A673 (cell line): ENCODE measurements at regions not wholly inside any gene's neighbourhood (a gene's known extent, or its start where the extent isn't known, plus 50 kb on each side); places are given as distances from the start of the nearest gene placed in this dataset.

Experiments
- BruUV-seq: library from RNA; stranded (reverse); fragments of 400-500 nt; replicated peaks from 2 replicates; lab custom pipeline; 2021; lab: Mats Ljungman, UMichigan
- CTCF ChIA-PET: fragments of 300-600 bp; sonication (Branson Sonifier 250); formaldehyde crosslinking; loops from one replicate; lab custom pipeline; 2022; ENCODE audit warnings: antibody characterized with exemption; lab: Charles Lee
- POLR2A ChIA-PET: fragments of 300-600 bp; sonication (Branson Sonifier 250); formaldehyde crosslinking; loops from one replicate; lab custom pipeline; 2022; ENCODE audit warnings: antibody characterized with exemption; ENCODE audit not compliant: low non-redundant PET; lab: Charles Lee
- DNase-seq: peaks from one replicate; pipeline ENCODE4 v3.0.0-alpha.2; 2015; ENCODE audit warnings: low spot score
- H3K27ac ChIP-seq: fragments of 200-600 bp; sonication (generic); 2 replicates; pipeline ENCODE4 v1.5.1; 2016; ENCODE audit warnings: mixed run types, low read depth, mild to moderate bottlenecking, mixed read lengths, antibody characterized with exemption, low read length; ENCODE audit not compliant: poor library complexity, severe bottlenecking
- H3K27me3 ChIP-seq: fragments of 200-600 bp; sonication (generic); replicated peaks from 2 replicates; pipeline ENCODE4 v1.6.1; 2017; ENCODE audit warnings: mixed run types, low read depth, mild to moderate bottlenecking, mixed read lengths, antibody characterized with exemption, low read length; ENCODE audit not compliant: insufficient read depth, poor library complexity
- H3K36me3 ChIP-seq: fragments of 200-600 bp; sonication (generic); 2 replicates; pipeline ENCODE4 v1.6.1; 2016; ENCODE audit warnings: mixed run types, mild to moderate bottlenecking, mixed read lengths, antibody characterized with exemption, low read length; ENCODE audit not compliant: insufficient read depth, poor library complexity, severe bottlenecking
- H3K4me1 ChIP-seq: fragments of 200-600 bp; sonication (generic); 2 replicates; pipeline ENCODE4 v1.6.1; 2017; ENCODE audit warnings: mixed run types, mild to moderate bottlenecking, mixed read lengths, antibody characterized with exemption, low read length; ENCODE audit not compliant: insufficient read depth, poor library complexity, severe bottlenecking
- H3K4me3 ChIP-seq: fragments of 200-600 bp; sonication (generic); 2 replicates; pipeline ENCODE4 v1.5.1; 2016; ENCODE audit warnings: low read depth, mixed run types, mild to moderate bottlenecking, mixed read lengths, low read length; ENCODE audit not compliant: poor library complexity, severe bottlenecking
- H3K9me3 ChIP-seq: fragments of 200-600 bp; sonication (generic); 2 replicates; pipeline ENCODE4 v1.6.1; 2016; ENCODE audit warnings: mixed run types, low read depth, mild to moderate bottlenecking, mixed read lengths, antibody characterized with exemption, low read length; ENCODE audit not compliant: poor library complexity, severe bottlenecking
- CTCF ChIP-seq: fragments of 300-800, 200-600 bp; sonication (generic); conservative IDR thresholded peaks from 2 replicates; pipeline ENCODE4 v1.5.1; 2017; ENCODE audit warnings: low read depth, mild to moderate bottlenecking, antibody characterized with exemption, low read length, moderate library complexity, mixed read lengths
- EZH2 ChIP-seq: fragments of 200-600 bp; sonication (generic); IDR thresholded peaks from 2 replicates; pipeline ENCODE4 v1.6.1; 2017; ENCODE audit warnings: borderline replicate concordance, low read depth, mild to moderate bottlenecking, mixed read lengths, antibody characterized with exemption, low read length; ENCODE audit not compliant: poor library complexity, severe bottlenecking
- intact Hi-C: fragments of 100-400 bp; cut with micrococcal nuclease; formaldehyde crosslinking; loops from one replicate; pipeline ENCODE4 v1.10.0; 2022; ENCODE audit not compliant: unreplicated experiment

GRCh38 chr7:45985902-45986301 lies 64.8 kb upstream of the IGFBP3 start:
- Histone ChIP-seq H3K4me1 (no peaks in the 10 kb centered on the region), H3K9me3 (peaks cover 5% of the 10 kb centered on the region), H3K27me3 (no peaks in the 10 kb centered on the region), H3K4me3 (no peak overlapping the region), H3K36me3 (no peaks in the 10 kb centered on the region), H3K27ac (no peak overlapping the region)
- ChIA-PET POLR2A (no interaction called here), CTCF (no interaction called here)
- no peak for DNase-seq
- intact Hi-C loops = no loop called here
- TF ChIP-seq EZH2 (no peak), CTCF (no peak)
- no TSS peak for BruUV-seq

- intact Hi-C loops = no loop called here
- ChIA-PET CTCF (no interaction called here), POLR2A (no interaction called here)
- no TSS peak for BruUV-seq
- Histone ChIP-seq H3K27me3 (no peaks in the 10 kb centered on the region), H3K4me3 (no peak overlapping the region), H3K27ac (no peak overlapping the region), H3K9me3 (peaks cover 5% of the 10 kb centered on the region), H3K4me1 (no peaks in the 10 kb centered on the region), H3K36me3 (no peaks in the 10 kb centered on the region)
- TF ChIP-seq EZH2 (no peak), CTCF (no peak)
- no peak for DNase-seq
Measured at GRCh38 chr7:45984386-45985295, 63.6 kb upstream of the IGFBP3 start.

- H3K36me3 ChIP-seq = no peaks in the 10 kb centered on the region
- H3K27me3 ChIP-seq = no peaks in the 10 kb centered on the region
- intact Hi-C loops = no loop called here
- POLR2A ChIA-PET = interaction anchor here (0.5 kb wide), 1 partner anchor 482 kb away, joined by 4 read pairs; no protein-coding TSS in a partner anchor
- H3K4me1 ChIP-seq = no peaks in the 10 kb centered on the region
- no peak overlapping the region for H3K27ac ChIP-seq
- CTCF ChIA-PET = no interaction called here
- DNase-seq = no peak
- peaks cover 5% of the 10 kb centered on the region for H3K9me3 ChIP-seq
- no peak overlapping the region for H3K4me3 ChIP-seq
- no peak for TF ChIP-seq CTCF
- TF ChIP-seq EZH2 = no peak
- no TSS peak for BruUV-seq
Measured at GRCh38 chr7:45983720-45984255, 62.7 kb upstream of the IGFBP3 start.
